ENCODE measurements at regions not wholly inside any gene's neighbourhood (a gene's known extent, or its start where the extent isn't known, plus 50 kb on each side); places are given as distances from the start of the nearest gene placed in this dataset.
"Not testable (repeated sequence)": the region's sequence is repeated elsewhere in the genome, so short reads cannot be mapped to it uniquely, and the experiment has no call there.

- TF ChIP-seq CTCF (IDR thresholded peaks at IDR 0.05; ENCODE audit: low read depth, low read length) = no peak
- DNase-seq (ENCODE audit: extremely low read depth, low read depth) = no peak
Measured at GRCh38 chr1:157384258-157384657, 168.1 kb downstream of the FCRL5 start.

GRCh38 chr1:157382351-157382750 is 170.0 kb downstream of the FCRL5 start:
- TF ChIP-seq CTCF (IDR thresholded peaks at IDR 0.05; ENCODE audit: low read depth, low read length) = no peak
- DNase-seq (ENCODE audit: extremely low read depth, low read depth) = no peak

- TF ChIP-seq CTCF (IDR thresholded peaks at IDR 0.05; ENCODE audit: low read depth, low read length) = no peak
- no peak for DNase-seq (ENCODE audit: extremely low read depth, low read depth)
Measured at GRCh38 chr1:157380523-157380922, 171.8 kb downstream of the FCRL5 start.

- DNase-seq (ENCODE audit: extremely low read depth, low read depth) = peak; percentile 1
- TF ChIP-seq CTCF (IDR thresholded peaks at IDR 0.05; ENCODE audit: low read depth, low read length) = peak; percentile 58
Measured at GRCh38 chr1:157377280-157377713, 175.0 kb downstream of the FCRL5 start.

GRCh38 chr1:157376681-157377080 is 175.6 kb downstream of the FCRL5 start:
- TF ChIP-seq CTCF (IDR thresholded peaks at IDR 0.05; ENCODE audit: low read depth, low read length) = no peak
- no peak for DNase-seq (ENCODE audit: extremely low read depth, low read depth)

DNA sequence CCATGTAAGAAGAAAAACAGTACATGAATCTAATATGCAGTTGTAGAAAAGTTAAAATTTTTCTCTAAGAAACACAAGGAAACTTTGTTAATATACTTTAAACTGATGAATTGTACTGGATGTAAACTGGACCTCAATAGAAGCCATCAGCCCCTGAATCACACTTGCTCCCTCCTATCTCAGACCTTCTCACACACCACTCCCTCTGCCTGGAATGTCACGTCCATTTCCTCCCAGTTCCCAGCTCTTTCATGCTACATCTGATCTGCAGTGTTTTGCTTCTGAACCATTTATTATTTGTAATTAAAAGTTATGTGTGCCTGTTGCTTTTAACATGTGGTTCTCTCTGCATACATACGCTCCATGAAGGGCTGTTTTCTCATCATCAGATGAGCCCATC is 180.0 kb downstream of the FCRL5 start:
- not testable (repeated sequence) for DNase-seq (ENCODE audit: extremely low read depth, low read depth)

DNA sequence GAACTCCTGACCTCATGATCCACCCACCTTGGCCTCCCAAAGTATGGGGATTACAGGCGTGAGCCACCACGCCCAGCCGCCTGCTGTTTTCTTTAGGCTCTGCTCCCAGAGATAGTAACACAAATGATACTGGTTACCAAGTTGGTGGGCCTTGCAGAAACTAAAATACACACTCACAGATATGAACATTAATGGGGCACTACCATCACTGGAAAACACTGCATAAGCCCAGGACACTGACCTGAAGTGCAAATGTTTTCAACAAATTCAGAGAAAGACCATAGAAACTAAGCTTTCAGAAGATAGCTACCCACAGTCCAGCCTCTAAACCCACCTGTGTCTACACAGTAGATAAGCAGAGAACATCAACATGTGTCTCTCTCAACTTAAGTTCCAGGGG is 180.5 kb downstream of the FCRL5 start:
- no peak for TF ChIP-seq CTCF (IDR thresholded peaks at IDR 0.05; ENCODE audit: low read depth, low read length)
- DNase-seq (ENCODE audit: extremely low read depth, low read depth) = no peak

- DNase-seq (ENCODE audit: extremely low read depth, low read depth) = no peak
- no peak for TF ChIP-seq CTCF (IDR thresholded peaks at IDR 0.05; ENCODE audit: low read depth, low read length)
Measured at GRCh38 chr1:157371221-157371620, 181.1 kb downstream of the FCRL5 start.
